Smooth muscle cell (in vitro differentiated cells): ENCODE measurements at regions not wholly inside any gene's neighbourhood (a gene's known extent, or its start where the extent isn't known, plus 50 kb on each side); places are given as distances from the start of the nearest gene placed in this dataset.
"Not testable (repeated sequence)": the region's sequence is repeated elsewhere in the genome, so short reads cannot be mapped to it uniquely, and the experiment has no call there.

Experiments used
- DNase-seq: peaks from one replicate; lab custom pipeline; 2025; ENCODE audit not compliant: unreplicated experiment; lab: John Stamatoyannopoulos, UW
- H2AFZ ChIP-seq: fragments of 200-600 bp; sonication (generic); 2 replicates; pipeline ENCODE4 v1.6.0; 2016; ENCODE audit warnings: antibody characterized with exemption, low read depth, mild to moderate bottlenecking
- H3F3A ChIP-seq: fragments of 200-600 bp; sonication (generic); 2 replicates; pipeline ENCODE4 v1.6.0; 2017; ENCODE audit warnings: antibody characterized with exemption, low read depth
- H3K27ac ChIP-seq: fragments of 200-600 bp; sonication (generic); 2 replicates; pipeline ENCODE4 v1.5.1; 2016; ENCODE audit warnings: low read depth, mild to moderate bottlenecking
- H3K27me3 ChIP-seq: fragments of 200-600 bp; sonication (generic); 2 replicates; pipeline ENCODE4 v1.6.1; 2016; ENCODE audit warnings: low read depth, mild to moderate bottlenecking
- H3K36me3 ChIP-seq: fragments of 200-600 bp; sonication (generic); 2 replicates; pipeline ENCODE4 v1.5.1; 2016; ENCODE audit warnings: low read depth
- H3K4me1 ChIP-seq: fragments of 200-600 bp; sonication (generic); 2 replicates; pipeline ENCODE4 v1.5.1; 2016; ENCODE audit warnings: low read depth
- H3K4me2 ChIP-seq: fragments of 200-600 bp; sonication (generic); 2 replicates; pipeline ENCODE4 v1.6.0; 2016; ENCODE audit warnings: mild to moderate bottlenecking
- H3K4me3 ChIP-seq: fragments of 200-600 bp; sonication (generic); 2 replicates; pipeline ENCODE4 v1.5.1; 2016; ENCODE audit warnings: mild to moderate bottlenecking
- H3K79me2 ChIP-seq: fragments of 200-600 bp; sonication (generic); 2 replicates; pipeline ENCODE4 v1.6.0; 2016; ENCODE audit warnings: low read depth, mild to moderate bottlenecking
- H3K9ac ChIP-seq: fragments of 200-600 bp; sonication (generic); 2 replicates; pipeline ENCODE4 v1.6.0; 2016; ENCODE audit warnings: low read depth
- H3K9me3 ChIP-seq: fragments of 200-600 bp; sonication (generic); replicated peaks from 2 replicates; pipeline ENCODE4 v1.5.1; 2016; ENCODE audit warnings: low read depth
- H4K20me1 ChIP-seq: fragments of 200-600 bp; sonication (generic); 2 replicates; pipeline ENCODE4 v1.6.0; 2016; ENCODE audit warnings: low read depth
- WGBS: methylation state at CpG from one replicate; pipeline ENCODE4 v1.1.7; 2016; ENCODE audit warnings: low lambda C conversion rate; 5-methylcytosine and 5-hydroxymethylcytosine counted together
- TF ChIP-seq, protein P1 (sequence below): fragments of 200-600 bp; sonication (generic); IDR thresholded peaks from 2 replicates; pipeline ENCODE4 v1.5.1; 2017; ENCODE audit warnings: borderline replicate concordance, mild to moderate bottlenecking, antibody characterized with exemption; ENCODE audit not compliant: insufficient read depth, poor library complexity, severe bottlenecking

DNA sequence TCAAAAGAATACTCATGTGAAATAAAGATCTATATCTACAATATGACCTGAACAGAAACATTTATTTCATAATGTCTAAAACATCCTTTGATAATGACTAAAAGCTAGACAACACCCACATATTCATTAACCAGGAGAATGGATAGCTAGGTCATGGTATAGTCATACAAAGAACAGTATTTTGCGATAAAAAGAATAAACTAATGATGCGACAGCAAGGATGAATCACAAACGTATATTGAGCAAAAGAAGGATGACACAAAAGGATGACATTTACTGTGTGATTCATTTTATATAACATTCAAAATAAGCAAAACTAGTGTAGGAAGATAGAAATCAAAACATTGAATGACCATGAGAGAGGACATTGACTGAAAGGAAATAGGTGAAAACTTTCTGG lies 1233.1 kb downstream of the OTOL1 start:
- H3K4me1 ChIP-seq, result no peaks in the 10 kb centered on the region
- no peak for DNase-seq
- H2AFZ ChIP-seq, result no peak overlapping the region
- H3F3A ChIP-seq, result no peaks in the 10 kb centered on the region
- no peaks in the 10 kb centered on the region for H3K27me3 ChIP-seq
- H3K79me2 ChIP-seq, result no peaks in the 10 kb centered on the region
- TF ChIP-seq, protein P1, sequence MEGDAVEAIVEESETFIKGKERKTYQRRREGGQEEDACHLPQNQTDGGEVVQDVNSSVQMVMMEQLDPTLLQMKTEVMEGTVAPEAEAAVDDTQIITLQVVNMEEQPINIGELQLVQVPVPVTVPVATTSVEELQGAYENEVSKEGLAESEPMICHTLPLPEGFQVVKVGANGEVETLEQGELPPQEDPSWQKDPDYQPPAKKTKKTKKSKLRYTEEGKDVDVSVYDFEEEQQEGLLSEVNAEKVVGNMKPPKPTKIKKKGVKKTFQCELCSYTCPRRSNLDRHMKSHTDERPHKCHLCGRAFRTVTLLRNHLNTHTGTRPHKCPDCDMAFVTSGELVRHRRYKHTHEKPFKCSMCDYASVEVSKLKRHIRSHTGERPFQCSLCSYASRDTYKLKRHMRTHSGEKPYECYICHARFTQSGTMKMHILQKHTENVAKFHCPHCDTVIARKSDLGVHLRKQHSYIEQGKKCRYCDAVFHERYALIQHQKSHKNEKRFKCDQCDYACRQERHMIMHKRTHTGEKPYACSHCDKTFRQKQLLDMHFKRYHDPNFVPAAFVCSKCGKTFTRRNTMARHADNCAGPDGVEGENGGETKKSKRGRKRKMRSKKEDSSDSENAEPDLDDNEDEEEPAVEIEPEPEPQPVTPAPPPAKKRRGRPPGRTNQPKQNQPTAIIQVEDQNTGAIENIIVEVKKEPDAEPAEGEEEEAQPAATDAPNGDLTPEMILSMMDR, result no peak
- 88% methylated on average over 3 of the region's 3 CpGs for WGBS
- H3K36me3 ChIP-seq, result no peaks in the 10 kb centered on the region
- no peak overlapping the region for H3K4me3 ChIP-seq
- H3K9ac ChIP-seq, result no peak overlapping the region
- no peak overlapping the region for H3K27ac ChIP-seq
- H3K9me3 ChIP-seq, result no peaks in the 10 kb centered on the region
- no peak overlapping the region for H3K4me2 ChIP-seq
- no peaks in the 10 kb centered on the region for H4K20me1 ChIP-seq

DNA sequence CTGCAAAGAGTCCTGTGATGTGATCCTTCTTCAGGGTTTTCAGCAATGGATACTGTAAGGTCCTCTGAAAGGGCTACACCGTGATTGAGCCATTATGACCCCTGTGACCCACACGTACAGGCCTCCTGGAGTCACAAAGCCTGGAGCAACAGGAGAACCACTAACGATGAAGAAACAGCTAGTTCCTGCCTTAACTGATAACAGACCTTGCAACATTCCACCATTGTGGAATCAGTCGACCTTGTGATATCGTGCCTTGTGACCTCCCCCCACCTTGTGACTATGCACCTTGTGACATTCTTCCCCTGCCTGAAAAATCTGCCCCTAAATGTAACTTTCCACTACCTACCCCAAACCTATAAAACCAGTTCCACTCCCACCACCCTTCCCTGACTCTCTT lies 1235.4 kb downstream of the OTOL1 start:
- not testable (repeated sequence) for H3F3A ChIP-seq, H4K20me1 ChIP-seq, H3K4me1 ChIP-seq, DNase-seq, H3K4me2 ChIP-seq, H3K36me3 ChIP-seq, H3K4me3 ChIP-seq, H3K79me2 ChIP-seq, H2AFZ ChIP-seq, H3K9ac ChIP-seq, H3K27me3 ChIP-seq, H3K9me3 ChIP-seq, H3K27ac ChIP-seq
- 92% methylated on average over 5 of the region's 5 CpGs for WGBS

DNA sequence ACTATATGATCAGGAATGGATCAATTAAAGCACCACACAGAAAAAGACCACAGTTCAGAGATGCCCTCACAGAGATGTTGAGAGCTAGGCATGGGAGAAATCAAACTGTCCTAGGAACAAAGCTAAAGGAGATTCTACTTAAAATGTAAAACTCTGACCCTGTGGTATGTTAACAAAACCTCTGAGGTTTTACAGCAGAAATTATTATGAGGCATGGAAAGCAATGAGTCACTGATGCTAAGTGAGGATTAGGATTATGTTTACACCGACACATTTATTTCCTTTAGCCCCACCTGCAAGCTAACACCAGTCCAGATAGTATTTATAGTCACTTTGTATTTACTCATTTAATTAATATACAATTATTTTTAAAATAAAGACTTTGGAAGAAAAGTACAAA lies 1242.2 kb downstream of the OTOL1 start:
- H2AFZ ChIP-seq, result peak overlapping the region; percentile 63
- H3K9me3 ChIP-seq, result no peaks in the 10 kb centered on the region
- H3K9ac ChIP-seq, result no peak overlapping the region
- DNase-seq, result no peak
- no peaks in the 10 kb centered on the region for H4K20me1 ChIP-seq
- no peak overlapping the region for H3K27ac ChIP-seq
- no peak overlapping the region for H3K4me3 ChIP-seq
- H3F3A ChIP-seq, result no peaks in the 10 kb centered on the region
- no peak overlapping the region for H3K4me2 ChIP-seq
- no peaks in the 10 kb centered on the region for H3K27me3 ChIP-seq
- 11% methylated on average over 1 of the region's 1 CpG for WGBS
- H3K36me3 ChIP-seq, result no peaks in the 10 kb centered on the region
- TF ChIP-seq, protein P1, result no peak
- H3K4me1 ChIP-seq, result no peaks in the 10 kb centered on the region
- H3K79me2 ChIP-seq, result no peaks in the 10 kb centered on the region

DNA sequence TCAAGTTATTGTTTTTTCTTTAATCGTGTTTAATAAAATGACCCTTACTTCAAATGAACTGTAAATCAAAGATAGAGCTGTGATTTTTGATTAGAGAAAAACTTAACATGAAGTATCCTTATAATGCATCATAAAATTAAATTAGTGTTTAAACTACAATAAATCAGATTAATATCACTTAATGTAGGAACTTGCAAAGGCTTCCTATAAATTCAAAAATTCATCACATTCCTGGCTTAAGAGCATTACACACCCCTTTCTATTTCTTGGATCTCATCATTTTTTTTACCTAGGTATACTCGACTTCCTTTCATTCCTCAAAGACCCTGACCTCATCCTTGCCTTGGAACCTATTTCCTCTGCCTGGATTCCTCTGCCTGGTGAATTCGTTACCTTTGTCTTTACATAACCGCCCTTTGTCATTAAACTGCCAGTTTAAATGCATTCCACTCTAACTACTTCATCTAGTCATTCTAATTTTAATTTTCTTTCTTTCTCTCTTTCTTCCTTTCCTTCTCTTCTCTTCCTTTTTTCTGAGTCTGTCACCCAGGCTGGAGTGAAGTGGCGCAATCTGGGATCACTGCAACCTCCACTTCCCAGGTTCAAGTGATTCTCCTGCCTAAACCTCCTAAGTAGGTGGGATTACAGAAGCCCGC lies 1244.5 kb downstream of the OTOL1 start:
- H2AFZ ChIP-seq, result no peak overlapping the region
- H3K9me3 ChIP-seq, result no peaks in the 10 kb centered on the region
- H3K4me2 ChIP-seq, result no peak overlapping the region
- DNase-seq, result no peak
- 61% methylated on average over 6 of the region's 6 CpGs for WGBS
- H4K20me1 ChIP-seq, result no peaks in the 10 kb centered on the region
- no peaks in the 10 kb centered on the region for H3K27me3 ChIP-seq
- H3K27ac ChIP-seq, result no peak overlapping the region
- TF ChIP-seq, protein P1, result no peak
- H3K4me3 ChIP-seq, result no peak overlapping the region
- H3K9ac ChIP-seq, result no peak overlapping the region
- no peaks in the 10 kb centered on the region for H3K36me3 ChIP-seq
- H3K4me1 ChIP-seq, result no peaks in the 10 kb centered on the region
- H3F3A ChIP-seq, result no peaks in the 10 kb centered on the region
- no peaks in the 10 kb centered on the region for H3K79me2 ChIP-seq
